Prostate gland (tissue), 2 donors: ENCODE measurements at regions not wholly inside any gene's neighbourhood (a gene's known extent, or its start where the extent isn't known, plus 50 kb on each side); places are given as distances from the start of the nearest gene placed in this dataset.

Experiments used
- CTCF ChIP-seq, 4 experiments: fragments of 200-600 bp in 2 of 4; fragments of 450-650 bp in 2 of 4; sonication (generic) in 2 of 4; IDR thresholded peaks; 1 replicate in 3 of 4; 2 replicates in 1 of 4; pipeline ENCODE4 v1.5.1; 2016 to 2019; ENCODE audit warnings: antibody characterized with exemption in 4 of 4, mild to moderate bottlenecking in 2 of 4, moderate library complexity in 2 of 4
- POLR2A ChIP-seq: fragments of 450-650 bp; IDR thresholded peaks from one replicate; pipeline ENCODE4 v1.6.1; 2016; ENCODE audit warnings: antibody characterized with exemption, mild to moderate bottlenecking

GRCh38 chr5:125530833-125531615, 784.6 kb upstream of the ZNF608 start:
- no peak for TF ChIP-seq POLR2A
- no peak for TF ChIP-seq CTCF (IDR thresholded peaks at IDR 0.05)
